ENCODE measurements at regions not wholly inside any gene's neighbourhood (a gene's known extent, or its start where the extent isn't known, plus 50 kb on each side); places are given as distances from the start of the nearest gene placed in this dataset.

DNA sequence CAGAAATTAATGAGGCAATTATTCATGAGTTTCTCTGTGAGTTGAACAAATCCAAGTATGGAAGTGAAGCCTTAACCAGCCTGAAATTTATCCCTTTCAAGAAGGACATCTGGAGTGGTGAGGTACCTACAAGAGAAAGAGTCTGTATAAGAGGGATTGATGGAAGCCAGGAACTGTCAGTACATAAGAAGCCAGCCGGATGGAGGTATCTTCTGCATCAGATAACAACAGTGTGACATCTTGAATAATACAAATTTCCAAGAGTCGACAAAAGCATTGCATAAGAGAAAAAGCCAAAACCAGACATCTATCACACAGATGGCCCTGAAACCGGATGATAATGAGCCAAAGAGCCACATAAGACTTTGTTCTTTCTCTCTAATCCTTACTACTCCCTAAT lies 781.2 kb downstream of the FLRT2 start:
- no peak overlapping the region for H3K4me3 ChIP-seq (ENCODE audit: low read depth, low read length)
- TF ChIP-seq, protein P1, sequence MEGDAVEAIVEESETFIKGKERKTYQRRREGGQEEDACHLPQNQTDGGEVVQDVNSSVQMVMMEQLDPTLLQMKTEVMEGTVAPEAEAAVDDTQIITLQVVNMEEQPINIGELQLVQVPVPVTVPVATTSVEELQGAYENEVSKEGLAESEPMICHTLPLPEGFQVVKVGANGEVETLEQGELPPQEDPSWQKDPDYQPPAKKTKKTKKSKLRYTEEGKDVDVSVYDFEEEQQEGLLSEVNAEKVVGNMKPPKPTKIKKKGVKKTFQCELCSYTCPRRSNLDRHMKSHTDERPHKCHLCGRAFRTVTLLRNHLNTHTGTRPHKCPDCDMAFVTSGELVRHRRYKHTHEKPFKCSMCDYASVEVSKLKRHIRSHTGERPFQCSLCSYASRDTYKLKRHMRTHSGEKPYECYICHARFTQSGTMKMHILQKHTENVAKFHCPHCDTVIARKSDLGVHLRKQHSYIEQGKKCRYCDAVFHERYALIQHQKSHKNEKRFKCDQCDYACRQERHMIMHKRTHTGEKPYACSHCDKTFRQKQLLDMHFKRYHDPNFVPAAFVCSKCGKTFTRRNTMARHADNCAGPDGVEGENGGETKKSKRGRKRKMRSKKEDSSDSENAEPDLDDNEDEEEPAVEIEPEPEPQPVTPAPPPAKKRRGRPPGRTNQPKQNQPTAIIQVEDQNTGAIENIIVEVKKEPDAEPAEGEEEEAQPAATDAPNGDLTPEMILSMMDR (IDR thresholded peaks at IDR 0.05; ENCODE audit: insufficient read depth, low read length, missing control alignments): no peak
- DNase-seq (ENCODE audit: low read depth, low spot score): no peak
- ChIA-PET CTCF (no interaction called here), POLR2A (no interaction called here)

DNA sequence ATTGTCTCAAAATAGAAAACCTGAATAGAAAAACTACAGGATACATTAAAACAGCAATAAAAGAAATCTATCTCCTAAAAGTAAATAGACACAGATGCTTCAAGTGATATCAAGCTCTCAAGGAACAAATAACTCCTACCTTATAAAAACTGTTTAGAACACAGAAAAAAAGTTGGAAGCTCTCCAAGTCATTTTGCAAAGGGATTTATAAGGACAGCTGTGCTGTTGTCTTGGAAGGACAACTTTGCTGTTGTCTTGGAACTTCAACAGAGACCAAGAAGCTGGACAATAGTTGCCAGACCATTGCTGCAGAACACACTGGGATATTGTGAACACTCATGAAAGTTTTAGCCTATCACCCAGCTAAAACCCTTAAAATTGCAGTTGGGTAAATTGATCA lies 780.7 kb downstream of the FLRT2 start:
- POLR2A ChIA-PET: no interaction called here
- no peak overlapping the region for H3K4me3 ChIP-seq (ENCODE audit: low read depth, low read length)

DNA sequence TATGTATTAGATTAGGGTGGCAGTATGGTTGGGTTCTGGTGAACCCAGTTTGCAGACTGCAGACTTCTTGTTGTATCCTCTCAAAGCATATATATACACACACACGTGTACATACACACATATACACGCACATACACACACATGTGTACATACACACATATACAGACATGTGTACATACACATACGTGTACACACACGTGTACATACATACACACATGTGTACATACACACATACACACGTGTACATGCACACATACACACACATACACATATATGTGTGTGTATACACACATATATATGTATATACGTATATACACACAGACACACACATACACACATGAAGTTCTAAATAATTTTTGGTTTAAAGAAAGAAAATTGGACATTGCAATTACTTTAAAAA lies 780.2 kb downstream of the FLRT2 start:
- CTCF ChIA-PET: no interaction called here
- DNase-seq (ENCODE audit: low read depth, low spot score): no peak
- TF ChIP-seq, protein P1 (IDR thresholded peaks at IDR 0.05; ENCODE audit: insufficient read depth, low read length, missing control alignments): no peak

More for the DNA sequence above, 780.7 kb downstream of the FLRT2 start:
- TF ChIP-seq, protein P1 (IDR thresholded peaks at IDR 0.05; ENCODE audit: insufficient read depth, low read length, missing control alignments): no peak
- DNase-seq (ENCODE audit: low read depth, low spot score): no peak
- CTCF ChIA-PET: no interaction called here

DNA sequence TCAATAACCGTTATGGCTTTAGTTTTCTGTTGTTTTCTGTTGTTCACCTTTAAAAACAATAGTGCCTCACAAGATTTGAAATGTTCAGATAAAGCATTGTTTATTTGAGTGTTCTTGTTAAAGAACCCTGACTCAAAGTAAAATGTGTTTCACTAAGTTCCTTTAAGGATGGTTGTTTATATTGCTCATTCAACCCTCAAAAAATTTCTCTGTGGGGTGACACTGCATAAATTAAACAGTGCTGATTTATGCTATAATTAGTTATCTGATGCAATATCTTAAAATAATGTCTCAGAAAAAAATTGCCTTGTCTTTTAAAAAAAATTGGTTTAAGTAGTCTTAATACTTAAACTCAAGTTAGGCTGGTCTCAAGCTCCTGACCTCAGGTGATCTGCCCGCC lies 775.1 kb downstream of the FLRT2 start:
- TF ChIP-seq, protein P1 (IDR thresholded peaks at IDR 0.05; ENCODE audit: insufficient read depth, low read length, missing control alignments): no peak
- POLR2A ChIA-PET: no interaction called here
- CTCF ChIA-PET: no interaction called here
- DNase-seq (ENCODE audit: low read depth, low spot score): no peak
- no peak overlapping the region for H3K4me3 ChIP-seq (ENCODE audit: low read depth, low read length)

More for the DNA sequence above, 780.2 kb downstream of the FLRT2 start:
- POLR2A ChIA-PET: no interaction called here
- no peak overlapping the region for H3K4me3 ChIP-seq (ENCODE audit: low read depth, low read length)

DNA sequence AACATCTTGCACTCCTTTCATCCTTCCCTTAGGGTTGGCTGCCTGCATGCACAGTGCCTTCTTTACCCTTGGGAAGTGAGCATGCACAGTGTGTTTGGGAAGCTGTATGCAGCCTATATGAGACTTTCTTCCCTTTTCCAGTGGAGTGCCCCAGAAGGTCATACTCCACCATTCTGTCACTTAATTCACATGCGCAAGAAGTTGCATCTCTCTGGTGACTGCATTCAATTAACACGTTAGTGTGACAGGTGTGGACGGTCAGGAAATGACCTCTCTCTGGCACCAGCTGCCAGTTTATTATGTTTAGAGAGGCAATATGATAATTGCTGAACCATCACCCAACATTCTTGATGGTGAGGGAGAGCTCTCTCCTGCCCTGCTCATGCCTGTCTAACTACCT lies 770.0 kb downstream of the FLRT2 start:
- CTCF ChIA-PET: no interaction called here

DNA sequence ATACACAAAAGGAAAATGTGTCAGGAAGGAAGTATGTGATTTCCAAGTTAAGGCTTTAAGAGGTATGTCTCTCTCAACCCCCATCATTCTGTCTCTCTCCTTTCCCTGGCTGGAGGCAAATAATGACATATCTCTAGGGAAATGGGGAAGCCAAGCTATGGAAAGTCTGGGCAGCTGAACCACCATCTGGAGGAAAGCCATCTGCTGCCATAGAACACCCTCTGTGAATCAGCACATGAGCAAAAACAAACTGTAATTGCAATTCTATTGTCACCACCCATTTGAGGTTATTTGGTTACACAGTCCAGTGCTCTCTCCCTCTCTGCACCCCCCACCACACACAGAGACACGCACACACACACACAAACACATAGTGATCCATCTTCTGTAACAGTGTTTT lies 766.2 kb downstream of the FLRT2 start:
- H3K4me3 ChIP-seq (ENCODE audit: low read depth, low read length): no peak overlapping the region
- TF ChIP-seq, protein P1 (IDR thresholded peaks at IDR 0.05; ENCODE audit: insufficient read depth, low read length, missing control alignments): no peak
- POLR2A ChIA-PET: interaction anchor here (1.7 kb wide), 1 partner anchor 279 kb away, joined by 3 read pairs; no protein-coding TSS in a partner anchor
- peak; percentile 83 for DNase-seq (ENCODE audit: low read depth, low spot score)
- CTCF ChIA-PET: no interaction called here

More for the DNA sequence above, 770.0 kb downstream of the FLRT2 start:
- no peak for DNase-seq (ENCODE audit: low read depth, low spot score)
- POLR2A ChIA-PET: no interaction called here
- H3K4me3 ChIP-seq (ENCODE audit: low read depth, low read length): no peak overlapping the region
- TF ChIP-seq, protein P1 (IDR thresholded peaks at IDR 0.05; ENCODE audit: insufficient read depth, low read length, missing control alignments): no peak

Measured in AG04449 (cell line).